ENCODE measurements at regions not wholly inside any gene's neighbourhood (a gene's known extent, or its start where the extent isn't known, plus 50 kb on each side); places are given as distances from the start of the nearest gene placed in this dataset.

DNA sequence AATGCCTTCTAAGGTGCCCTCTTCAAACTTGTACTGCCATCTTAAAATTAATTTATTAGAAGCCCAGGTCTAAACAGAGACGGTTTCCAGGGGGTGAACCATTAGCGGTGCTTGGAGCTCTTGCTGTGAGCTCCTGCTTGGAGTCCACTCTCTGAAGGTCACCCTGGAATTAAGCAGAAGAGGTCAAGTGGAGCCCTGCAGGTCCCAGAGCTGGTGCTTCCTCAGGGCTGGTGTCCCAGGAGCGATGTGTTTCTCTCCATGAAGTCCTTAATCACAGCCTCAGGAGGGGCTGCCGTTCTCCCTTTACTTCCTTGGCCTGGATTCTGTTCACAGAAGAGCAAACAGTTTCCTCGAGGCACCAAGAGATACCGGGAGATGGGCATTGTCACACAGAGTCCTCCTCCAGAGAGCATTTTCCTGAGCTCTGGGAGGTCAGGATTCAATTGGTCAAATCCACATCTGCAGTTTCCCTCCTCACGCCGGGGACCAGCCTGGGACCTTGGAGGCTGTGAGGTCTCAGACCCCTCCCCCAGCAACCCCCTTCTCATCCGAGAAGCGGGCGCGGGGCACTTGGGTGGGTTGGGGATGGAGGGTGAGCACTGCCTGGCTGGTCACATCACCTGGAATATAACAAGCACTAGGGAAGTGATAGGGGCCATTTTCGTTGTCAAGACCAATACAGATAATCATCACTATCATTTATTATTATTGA, 310.4 kb downstream of the AJAP1 start:
- TF ChIP-seq, protein P1, sequence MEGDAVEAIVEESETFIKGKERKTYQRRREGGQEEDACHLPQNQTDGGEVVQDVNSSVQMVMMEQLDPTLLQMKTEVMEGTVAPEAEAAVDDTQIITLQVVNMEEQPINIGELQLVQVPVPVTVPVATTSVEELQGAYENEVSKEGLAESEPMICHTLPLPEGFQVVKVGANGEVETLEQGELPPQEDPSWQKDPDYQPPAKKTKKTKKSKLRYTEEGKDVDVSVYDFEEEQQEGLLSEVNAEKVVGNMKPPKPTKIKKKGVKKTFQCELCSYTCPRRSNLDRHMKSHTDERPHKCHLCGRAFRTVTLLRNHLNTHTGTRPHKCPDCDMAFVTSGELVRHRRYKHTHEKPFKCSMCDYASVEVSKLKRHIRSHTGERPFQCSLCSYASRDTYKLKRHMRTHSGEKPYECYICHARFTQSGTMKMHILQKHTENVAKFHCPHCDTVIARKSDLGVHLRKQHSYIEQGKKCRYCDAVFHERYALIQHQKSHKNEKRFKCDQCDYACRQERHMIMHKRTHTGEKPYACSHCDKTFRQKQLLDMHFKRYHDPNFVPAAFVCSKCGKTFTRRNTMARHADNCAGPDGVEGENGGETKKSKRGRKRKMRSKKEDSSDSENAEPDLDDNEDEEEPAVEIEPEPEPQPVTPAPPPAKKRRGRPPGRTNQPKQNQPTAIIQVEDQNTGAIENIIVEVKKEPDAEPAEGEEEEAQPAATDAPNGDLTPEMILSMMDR (IDR thresholded peaks at IDR 0.05; ENCODE audit: poor library complexity, severe bottlenecking): no peak
- TF ChIP-seq, protein P2, sequence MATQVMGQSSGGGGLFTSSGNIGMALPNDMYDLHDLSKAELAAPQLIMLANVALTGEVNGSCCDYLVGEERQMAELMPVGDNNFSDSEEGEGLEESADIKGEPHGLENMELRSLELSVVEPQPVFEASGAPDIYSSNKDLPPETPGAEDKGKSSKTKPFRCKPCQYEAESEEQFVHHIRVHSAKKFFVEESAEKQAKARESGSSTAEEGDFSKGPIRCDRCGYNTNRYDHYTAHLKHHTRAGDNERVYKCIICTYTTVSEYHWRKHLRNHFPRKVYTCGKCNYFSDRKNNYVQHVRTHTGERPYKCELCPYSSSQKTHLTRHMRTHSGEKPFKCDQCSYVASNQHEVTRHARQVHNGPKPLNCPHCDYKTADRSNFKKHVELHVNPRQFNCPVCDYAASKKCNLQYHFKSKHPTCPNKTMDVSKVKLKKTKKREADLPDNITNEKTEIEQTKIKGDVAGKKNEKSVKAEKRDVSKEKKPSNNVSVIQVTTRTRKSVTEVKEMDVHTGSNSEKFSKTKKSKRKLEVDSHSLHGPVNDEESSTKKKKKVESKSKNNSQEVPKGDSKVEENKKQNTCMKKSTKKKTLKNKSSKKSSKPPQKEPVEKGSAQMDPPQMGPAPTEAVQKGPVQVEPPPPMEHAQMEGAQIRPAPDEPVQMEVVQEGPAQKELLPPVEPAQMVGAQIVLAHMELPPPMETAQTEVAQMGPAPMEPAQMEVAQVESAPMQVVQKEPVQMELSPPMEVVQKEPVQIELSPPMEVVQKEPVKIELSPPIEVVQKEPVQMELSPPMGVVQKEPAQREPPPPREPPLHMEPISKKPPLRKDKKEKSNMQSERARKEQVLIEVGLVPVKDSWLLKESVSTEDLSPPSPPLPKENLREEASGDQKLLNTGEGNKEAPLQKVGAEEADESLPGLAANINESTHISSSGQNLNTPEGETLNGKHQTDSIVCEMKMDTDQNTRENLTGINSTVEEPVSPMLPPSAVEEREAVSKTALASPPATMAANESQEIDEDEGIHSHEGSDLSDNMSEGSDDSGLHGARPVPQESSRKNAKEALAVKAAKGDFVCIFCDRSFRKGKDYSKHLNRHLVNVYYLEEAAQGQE (IDR thresholded peaks at IDR 0.05; ENCODE audit: borderline replicate concordance): no peak
- no peak for TF ChIP-seq EZH2 (IDR thresholded peaks at IDR 0.05; ENCODE audit: borderline replicate concordance, insufficient read depth, low read length, poor library complexity, severe bottlenecking)
- no peak for TF ChIP-seq RAD21 (conservative IDR thresholded peaks at IDR 0.05)
- no peak for TF ChIP-seq POLR2AphosphoS5 (IDR thresholded peaks at IDR 0.05)
- TF ChIP-seq EP300 (conservative IDR thresholded peaks at IDR 0.05; ENCODE audit: poor library complexity, severe bottlenecking): no peak
- TF ChIP-seq SMC3 (conservative IDR thresholded peaks at IDR 0.05; ENCODE audit: poor library complexity): no peak
- TF ChIP-seq TAF1 (IDR thresholded peaks at IDR 0.05; ENCODE audit: low read depth): no peak
- TF ChIP-seq MXI1 (conservative IDR thresholded peaks at IDR 0.05; ENCODE audit: poor library complexity, severe bottlenecking): no peak
